GM19438 (cell line): ENCODE measurements at regions not wholly inside any gene's neighbourhood (a gene's known extent, or its start where the extent isn't known, plus 50 kb on each side); places are given as distances from the start of the nearest gene placed in this dataset.
"Not testable (repeated sequence)": the region's sequence is repeated elsewhere in the genome, so short reads cannot be mapped to it uniquely, and the experiment has no call there.

Source experiments
- ATAC-seq: cut with Tn5 transposase; IDR thresholded peaks from one replicate; pipeline ENCODE4 v1.9.1; 2021; ENCODE audit warnings: low read depth; ENCODE audit not compliant: unreplicated experiment

GRCh38 chr1:87965193-87965592, 636.5 kb downstream of the LMO4 start:
- no peak for ATAC-seq

- ATAC-seq = no peak
Observed at GRCh38 chr1:87968197-87968955, 639.7 kb downstream of the LMO4 start.

GRCh38 chr1:87969040-87969439, 640.4 kb downstream of the LMO4 start:
- no peak for ATAC-seq

- no peak for ATAC-seq
Observed at GRCh38 chr1:87972811-87973210, 644.1 kb downstream of the LMO4 start.

GRCh38 chr1:87973896-87974295, 645.2 kb downstream of the LMO4 start:
- ATAC-seq = no peak

- no peak for ATAC-seq
Observed at GRCh38 chr1:87976316-87976715, 647.6 kb downstream of the LMO4 start.

- ATAC-seq = no peak
Observed at GRCh38 chr1:87977145-87977544, 648.5 kb downstream of the LMO4 start.

GRCh38 chr1:87979079-87979478, 650.4 kb downstream of the LMO4 start:
- no peak for ATAC-seq

GRCh38 chr1:87980494-87980893, 651.8 kb downstream of the LMO4 start:
- no peak for ATAC-seq

GRCh38 chr1:87981386-87981785, 652.7 kb downstream of the LMO4 start:
- no peak for ATAC-seq

GRCh38 chr1:87981810-87982209, 653.1 kb downstream of the LMO4 start:
- no peak for ATAC-seq

GRCh38 chr1:87983841-87984240, 655.2 kb downstream of the LMO4 start:
- no peak for ATAC-seq

- ATAC-seq = no peak
Observed at GRCh38 chr1:87985071-87985470, 656.4 kb downstream of the LMO4 start.

GRCh38 chr1:87986130-87986866, 657.6 kb downstream of the LMO4 start:
- ATAC-seq = no peak

GRCh38 chr1:87989346-87989745, 660.7 kb downstream of the LMO4 start:
- no peak for ATAC-seq

GRCh38 chr1:87992536-87992935, 663.9 kb downstream of the LMO4 start:
- ATAC-seq = not testable (repeated sequence)

- ATAC-seq = no peak
Observed at GRCh38 chr1:87993051-87993450, 664.4 kb downstream of the LMO4 start.

GRCh38 chr1:87999852-88000251, 671.2 kb downstream of the LMO4 start:
- ATAC-seq = no peak

- no peak for ATAC-seq
Observed at GRCh38 chr1:88001460-88001859, 672.8 kb downstream of the LMO4 start.

- ATAC-seq = no peak
Observed at GRCh38 chr1:88003255-88003654, 674.6 kb downstream of the LMO4 start.

- ATAC-seq = no peak
Observed at GRCh38 chr1:88009916-88010315, 674.2 kb upstream of the PKN2 start.

GRCh38 chr1:88013485-88013884, 670.6 kb upstream of the PKN2 start:
- ATAC-seq = no peak
